ENCODE measurements at regions not wholly inside any gene's neighbourhood (a gene's known extent, or its start where the extent isn't known, plus 50 kb on each side); places are given as distances from the start of the nearest gene placed in this dataset.
A peak's percentile ranks its signal among the peaks of the same experiment; 100 is the strongest.

DNA sequence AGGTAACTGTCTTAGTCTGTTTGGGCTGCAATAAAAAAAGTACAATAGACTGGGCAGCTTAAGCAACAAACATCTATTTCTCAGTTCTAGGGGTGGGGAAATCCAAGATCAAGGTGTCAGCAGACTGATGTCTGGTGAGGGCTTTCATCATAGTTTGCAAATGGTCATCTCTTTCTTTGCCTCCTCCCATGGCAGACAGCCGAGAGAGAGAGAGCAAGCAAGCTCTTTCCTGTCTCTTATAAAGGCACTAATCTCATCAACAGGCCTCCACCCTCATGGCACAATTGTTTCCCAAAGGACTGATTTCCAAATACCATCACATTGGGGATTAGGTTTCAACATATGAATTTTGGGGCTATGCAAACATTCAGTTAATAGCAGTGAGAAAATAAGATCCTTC, 445.6 kb upstream of the FLRT2 start:
- Histone ChIP-seq H3K27me3 (ENCODE audit: insufficient read depth, low read length) (no peaks in the 10 kb centered on the region), H3K4me2 (ENCODE audit: low read length) (no peak overlapping the region), H2BK120ac (ENCODE audit: insufficient read depth, low read length, poor library complexity) (no peak overlapping the region), H2BK5ac (ENCODE audit: low read depth, low read length, poor library complexity) (no peak overlapping the region), H3K27ac (ENCODE audit: low read depth, low read length) (no peak overlapping the region), H3K4me3 (ENCODE audit: low read depth, low read length) (no peak overlapping the region), H2AFZ (ENCODE audit: insufficient read depth, low read length, poor library complexity) (no peak overlapping the region), H3K4me1 (ENCODE audit: control insufficient read depth in 1 of 2, insufficient read depth in 2 of 2, low read length in 2 of 2) (no peaks in the 10 kb centered on the region), H4K12ac (ENCODE audit: low read depth, low read length) (no peak overlapping the region), H3K14ac (ENCODE audit: low read length) (no peak overlapping the region), H3K9me3 (ENCODE audit: insufficient read depth, low read depth, low read length) (no peaks in the 10 kb centered on the region), H3K4ac (ENCODE audit: low read depth, low read length) (no peak overlapping the region), H4K91ac (ENCODE audit: low read depth, low read length) (no peak overlapping the region), H3K23ac (ENCODE audit: low read length) (no peak overlapping the region), H4K8ac (ENCODE audit: low read depth, low read length) (no peak overlapping the region), H3K9ac (ENCODE audit: low read length) (no peak overlapping the region), H2BK12ac (ENCODE audit: low read length) (no peak overlapping the region), H3K18ac (ENCODE audit: low read length) (no peak overlapping the region), H2AK5ac (ENCODE audit: low read length) (no peak overlapping the region), H3K36me3 (ENCODE audit: control insufficient read depth in 1 of 2, insufficient read depth in 2 of 2, low read length in 2 of 2) (no peaks in the 10 kb centered on the region), H3K79me2 (ENCODE audit: control insufficient read depth, insufficient read depth, low read length, poor library complexity) (no peaks in the 10 kb centered on the region), H3K79me1 (ENCODE audit: low read length) (no peaks in the 10 kb centered on the region)
- DNase-seq, result peak in 1 of 2 donors; percentile 1
- WGBS (ENCODE audit: extremely low coverage, insufficient coverage, insufficient read length), result no CpG with 5 or more reads among the region's 1 CpG

DNA sequence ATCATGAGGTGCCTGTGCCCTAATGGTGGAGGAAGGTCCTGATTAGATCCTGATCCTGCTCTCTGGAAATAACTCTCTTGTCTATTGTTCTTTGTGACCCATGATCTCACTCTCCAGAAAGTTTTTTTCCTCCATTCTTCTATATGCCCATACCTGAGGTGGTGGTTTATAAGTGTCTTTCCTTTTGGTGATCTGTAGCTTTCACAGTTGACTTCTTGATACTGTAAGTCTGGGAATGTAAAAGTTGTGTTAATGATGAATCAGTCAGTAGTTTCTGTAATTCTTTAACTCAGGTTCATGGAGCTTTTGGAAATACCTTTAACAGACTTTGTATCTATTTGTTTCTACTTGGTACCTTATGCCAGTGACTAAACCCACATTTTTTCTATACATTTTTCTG, 444.0 kb upstream of the FLRT2 start:
- H3K14ac ChIP-seq (ENCODE audit: low read length), result no peak overlapping the region
- H3K18ac ChIP-seq (ENCODE audit: low read length), result no peak overlapping the region
- no peaks in the 10 kb centered on the region for H3K4me1 ChIP-seq (ENCODE audit: control insufficient read depth in 1 of 2, insufficient read depth in 2 of 2, low read length in 2 of 2)
- H3K4me2 ChIP-seq (ENCODE audit: low read length), result no peak overlapping the region
- no peak overlapping the region for H2AK5ac ChIP-seq (ENCODE audit: low read length)
- no peaks in the 10 kb centered on the region for H3K36me3 ChIP-seq (ENCODE audit: control insufficient read depth in 1 of 2, insufficient read depth in 2 of 2, low read length in 2 of 2)
- no peak overlapping the region for H4K8ac ChIP-seq (ENCODE audit: low read depth, low read length)
- no peak for DNase-seq
- no peak overlapping the region for H2BK12ac ChIP-seq (ENCODE audit: low read length)
- H3K79me1 ChIP-seq (ENCODE audit: low read length), result no peaks in the 10 kb centered on the region
- H3K9me3 ChIP-seq (ENCODE audit: insufficient read depth, low read depth, low read length), result no peaks in the 10 kb centered on the region
- no peak overlapping the region for H2AFZ ChIP-seq (ENCODE audit: insufficient read depth, low read length, poor library complexity)
- no peak overlapping the region for H3K9ac ChIP-seq (ENCODE audit: low read length)
- no peaks in the 10 kb centered on the region for H3K27me3 ChIP-seq (ENCODE audit: insufficient read depth, low read length)
- H3K4ac ChIP-seq (ENCODE audit: low read depth, low read length), result no peak overlapping the region
- no peak overlapping the region for H2BK120ac ChIP-seq (ENCODE audit: insufficient read depth, low read length, poor library complexity)
- H3K23ac ChIP-seq (ENCODE audit: low read length), result no peak overlapping the region
- no peak overlapping the region for H3K27ac ChIP-seq (ENCODE audit: low read depth, low read length)
- H3K79me2 ChIP-seq (ENCODE audit: control insufficient read depth, insufficient read depth, low read length, poor library complexity), result no peaks in the 10 kb centered on the region
- no peak overlapping the region for H3K4me3 ChIP-seq (ENCODE audit: low read depth, low read length)
- H4K91ac ChIP-seq (ENCODE audit: low read depth, low read length), result no peak overlapping the region
- H2BK5ac ChIP-seq (ENCODE audit: low read depth, low read length, poor library complexity), result no peak overlapping the region
- no peak overlapping the region for H4K12ac ChIP-seq (ENCODE audit: low read depth, low read length)

GRCh38 chr14:85087201-85087600, 442.7 kb upstream of the FLRT2 start:
- WGBS (ENCODE audit: extremely low coverage, insufficient coverage, insufficient read length), result no CpG with 5 or more reads among the region's 2 CpGs
- DNase-seq, result no peak
- H3K9me3 ChIP-seq (ENCODE audit: insufficient read depth, low read depth, low read length), result no peaks in the 10 kb centered on the region

GRCh38 chr14:85088192-85088591, 441.8 kb upstream of the FLRT2 start:
- no peak overlapping the region for H2AK5ac ChIP-seq (ENCODE audit: low read length)
- no CpG with 5 or more reads among the region's 2 CpGs for WGBS (ENCODE audit: extremely low coverage, insufficient coverage, insufficient read length)
- no peak overlapping the region for H3K4me3 ChIP-seq (ENCODE audit: low read depth, low read length)
- H3K9me3 ChIP-seq (ENCODE audit: insufficient read depth, low read depth, low read length), result no peaks in the 10 kb centered on the region
- H2AFZ ChIP-seq (ENCODE audit: insufficient read depth, low read length, poor library complexity), result no peak overlapping the region
- H4K12ac ChIP-seq (ENCODE audit: low read depth, low read length), result no peak overlapping the region
- H3K18ac ChIP-seq (ENCODE audit: low read length), result no peak overlapping the region
- no peak overlapping the region for H3K9ac ChIP-seq (ENCODE audit: low read length)
- no peaks in the 10 kb centered on the region for H3K27me3 ChIP-seq (ENCODE audit: insufficient read depth, low read length)
- no peak overlapping the region for H3K4me2 ChIP-seq (ENCODE audit: low read length)
- H4K8ac ChIP-seq (ENCODE audit: low read depth, low read length), result no peak overlapping the region
- no peak overlapping the region for H3K23ac ChIP-seq (ENCODE audit: low read length)
- no peak overlapping the region for H3K4ac ChIP-seq (ENCODE audit: low read depth, low read length)
- H4K91ac ChIP-seq (ENCODE audit: low read depth, low read length), result no peak overlapping the region
- no peak overlapping the region for H2BK12ac ChIP-seq (ENCODE audit: low read length)
- H3K79me1 ChIP-seq (ENCODE audit: low read length), result no peaks in the 10 kb centered on the region
- H3K36me3 ChIP-seq (ENCODE audit: control insufficient read depth in 1 of 2, insufficient read depth in 2 of 2, low read length in 2 of 2), result no peaks in the 10 kb centered on the region
- H3K79me2 ChIP-seq (ENCODE audit: control insufficient read depth, insufficient read depth, low read length, poor library complexity), result no peaks in the 10 kb centered on the region
- no peak overlapping the region for H2BK5ac ChIP-seq (ENCODE audit: low read depth, low read length, poor library complexity)
- DNase-seq, result peak in 1 of 2 donors; percentile 4
- H2BK120ac ChIP-seq (ENCODE audit: insufficient read depth, low read length, poor library complexity), result no peak overlapping the region
- no peaks in the 10 kb centered on the region for H3K4me1 ChIP-seq (ENCODE audit: control insufficient read depth in 1 of 2, insufficient read depth in 2 of 2, low read length in 2 of 2)
- no peak overlapping the region for H3K14ac ChIP-seq (ENCODE audit: low read length)
- no peak overlapping the region for H3K27ac ChIP-seq (ENCODE audit: low read depth, low read length)

More at GRCh38 chr14:85087201-85087600, 442.7 kb upstream of the FLRT2 start:
- Histone ChIP-seq H2AFZ (ENCODE audit: insufficient read depth, low read length, poor library complexity) (no peak overlapping the region), H3K79me1 (ENCODE audit: low read length) (no peaks in the 10 kb centered on the region), H3K79me2 (ENCODE audit: control insufficient read depth, insufficient read depth, low read length, poor library complexity) (no peaks in the 10 kb centered on the region), H3K18ac (ENCODE audit: low read length) (no peak overlapping the region), H3K27ac (ENCODE audit: low read depth, low read length) (no peak overlapping the region), H4K12ac (ENCODE audit: low read depth, low read length) (no peak overlapping the region), H3K9ac (ENCODE audit: low read length) (no peak overlapping the region), H3K4me1 (ENCODE audit: control insufficient read depth in 1 of 2, insufficient read depth in 2 of 2, low read length in 2 of 2) (no peaks in the 10 kb centered on the region), H3K14ac (ENCODE audit: low read length) (no peak overlapping the region), H2AK5ac (ENCODE audit: low read length) (no peak overlapping the region), H2BK5ac (ENCODE audit: low read depth, low read length, poor library complexity) (no peak overlapping the region), H3K23ac (ENCODE audit: low read length) (no peak overlapping the region), H2BK120ac (ENCODE audit: insufficient read depth, low read length, poor library complexity) (no peak overlapping the region), H3K27me3 (ENCODE audit: insufficient read depth, low read length) (no peaks in the 10 kb centered on the region), H3K4ac (ENCODE audit: low read depth, low read length) (no peak overlapping the region), H4K8ac (ENCODE audit: low read depth, low read length) (no peak overlapping the region), H3K4me3 (ENCODE audit: low read depth, low read length) (no peak overlapping the region), H2BK12ac (ENCODE audit: low read length) (no peak overlapping the region), H3K4me2 (ENCODE audit: low read length) (no peak overlapping the region), H4K91ac (ENCODE audit: low read depth, low read length) (no peak overlapping the region), H3K36me3 (ENCODE audit: control insufficient read depth in 1 of 2, insufficient read depth in 2 of 2, low read length in 2 of 2) (no peaks in the 10 kb centered on the region)
